Erythroblast (primary cell): ENCODE measurements at regions not wholly inside any gene's neighbourhood (a gene's known extent, or its start where the extent isn't known, plus 50 kb on each side); places are given as distances from the start of the nearest gene placed in this dataset.

Source experiments
- GATA1 ChIP-seq: IDR thresholded peaks from 2 replicates; pipeline ENCODE4 v1.6.1; 2011; ENCODE audit warnings: low read depth, mild to moderate bottlenecking, control low read depth, low read length, moderate library complexity
- POLR2A ChIP-seq: IDR thresholded peaks from 2 replicates; pipeline ENCODE4 v1.6.1; 2011; ENCODE audit warnings: mild to moderate bottlenecking, low read length

GRCh38 chr11:11038352-11038751 is 180.5 kb upstream of the ZBED5 start:
- no peak for TF ChIP-seq POLR2A
- TF ChIP-seq GATA1: no peak
